SK-N-DZ (cell line): ENCODE measurements at regions not wholly inside any gene's neighbourhood (a gene's known extent, or its start where the extent isn't known, plus 50 kb on each side); places are given as distances from the start of the nearest gene placed in this dataset.
"Not testable (repeated sequence)": the region's sequence is repeated elsewhere in the genome, so short reads cannot be mapped to it uniquely, and the experiment has no call there.

Experiments used
- DNase-seq: peaks from one replicate; pipeline ENCODE4 v3.0.0-alpha.2; 2015; ENCODE audit warnings: low spot score

- no peak for DNase-seq
Measured at GRCh38 chr10:28733245-28733644, 55.9 kb downstream of the BAMBI start.

DNA sequence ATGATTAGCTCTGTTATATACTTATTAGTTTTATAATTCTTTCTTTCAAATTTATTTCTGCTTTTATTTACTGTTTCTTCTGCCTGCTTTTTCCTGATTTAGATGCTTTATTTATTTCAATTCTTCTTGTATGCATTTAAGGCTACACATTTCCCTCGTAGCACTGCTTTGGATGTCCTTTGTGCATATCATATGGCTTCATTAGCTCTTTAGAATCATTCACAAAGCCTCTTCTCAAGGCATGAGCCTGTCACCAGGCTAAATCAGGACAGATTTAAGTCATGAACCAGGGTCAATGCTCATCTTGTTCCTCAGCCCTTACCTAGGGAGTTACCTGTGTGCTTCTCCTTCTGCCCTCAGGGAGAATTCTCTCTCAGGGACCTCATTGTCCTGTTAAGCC is 56.3 kb downstream of the BAMBI start:
- no peak for DNase-seq

DNA sequence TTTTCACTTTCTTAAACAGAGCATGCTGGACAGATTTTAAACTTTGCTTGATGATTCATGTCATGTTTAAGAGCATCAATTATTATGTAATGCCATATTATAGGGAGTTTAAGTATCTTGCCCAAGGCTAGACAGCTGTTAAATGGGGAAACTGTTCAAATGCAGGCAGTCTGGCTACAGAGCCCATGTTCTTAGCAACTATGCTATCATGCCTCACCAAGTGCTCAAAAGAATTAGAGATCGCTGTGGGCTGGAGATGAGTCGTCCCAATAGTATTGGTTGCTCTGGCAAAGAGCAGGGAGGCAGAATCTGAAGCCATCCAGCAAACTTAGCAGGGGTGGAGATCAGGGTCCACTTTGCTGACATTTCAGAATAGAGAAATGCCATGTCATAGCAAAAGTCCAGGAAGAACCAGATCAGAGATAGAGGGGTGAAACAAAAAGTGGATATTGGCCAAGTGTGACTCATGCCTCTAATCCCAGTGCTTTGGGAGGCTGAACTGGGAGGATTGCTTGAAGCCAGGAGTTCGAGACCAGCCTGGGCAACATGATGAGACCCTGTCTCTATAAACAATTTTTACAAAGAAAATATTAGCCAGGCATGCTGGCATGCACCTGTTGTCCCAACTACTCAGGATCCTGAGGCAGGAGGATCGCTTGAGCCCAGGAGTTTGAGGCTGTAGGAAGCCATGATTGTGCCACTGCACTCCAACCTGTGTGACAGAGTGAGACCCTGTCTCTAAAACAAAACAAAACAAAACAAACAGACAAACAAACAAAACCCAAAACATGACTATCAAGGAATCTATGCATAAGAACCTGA is 57.8 kb downstream of the BAMBI start:
- DNase-seq, result no peak

- no peak for DNase-seq
Measured at GRCh38 chr10:28737096-28737495, 59.8 kb downstream of the BAMBI start.

GRCh38 chr10:28738200-28738599 is 60.9 kb downstream of the BAMBI start:
- DNase-seq, result no peak

DNA sequence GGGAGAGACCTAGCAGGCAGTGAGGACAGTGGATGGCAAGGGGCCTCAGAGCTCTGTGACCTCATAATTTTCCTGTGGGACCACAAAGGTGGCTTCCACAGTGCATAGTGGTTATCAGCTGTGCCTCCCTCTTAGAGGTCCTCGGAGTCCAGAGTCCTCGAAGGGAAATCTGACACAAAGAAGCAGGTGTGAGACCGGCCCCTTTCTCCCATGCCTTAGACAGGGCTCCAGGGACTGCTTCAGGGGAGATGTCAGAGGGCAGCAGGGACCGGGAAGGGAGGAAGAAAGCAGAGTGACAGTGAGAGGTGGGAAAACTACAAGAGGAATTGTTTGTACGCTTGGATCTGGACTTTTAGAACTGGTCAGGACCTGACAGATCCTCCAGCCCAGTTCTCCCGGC is 66.3 kb downstream of the BAMBI start:
- DNase-seq, result no peak

GRCh38 chr10:28744069-28744768 is 66.9 kb downstream of the BAMBI start:
- DNase-seq, result no peak

- DNase-seq, result no peak
Measured at GRCh38 chr10:28754930-28755718, 77.8 kb downstream of the BAMBI start.

DNA sequence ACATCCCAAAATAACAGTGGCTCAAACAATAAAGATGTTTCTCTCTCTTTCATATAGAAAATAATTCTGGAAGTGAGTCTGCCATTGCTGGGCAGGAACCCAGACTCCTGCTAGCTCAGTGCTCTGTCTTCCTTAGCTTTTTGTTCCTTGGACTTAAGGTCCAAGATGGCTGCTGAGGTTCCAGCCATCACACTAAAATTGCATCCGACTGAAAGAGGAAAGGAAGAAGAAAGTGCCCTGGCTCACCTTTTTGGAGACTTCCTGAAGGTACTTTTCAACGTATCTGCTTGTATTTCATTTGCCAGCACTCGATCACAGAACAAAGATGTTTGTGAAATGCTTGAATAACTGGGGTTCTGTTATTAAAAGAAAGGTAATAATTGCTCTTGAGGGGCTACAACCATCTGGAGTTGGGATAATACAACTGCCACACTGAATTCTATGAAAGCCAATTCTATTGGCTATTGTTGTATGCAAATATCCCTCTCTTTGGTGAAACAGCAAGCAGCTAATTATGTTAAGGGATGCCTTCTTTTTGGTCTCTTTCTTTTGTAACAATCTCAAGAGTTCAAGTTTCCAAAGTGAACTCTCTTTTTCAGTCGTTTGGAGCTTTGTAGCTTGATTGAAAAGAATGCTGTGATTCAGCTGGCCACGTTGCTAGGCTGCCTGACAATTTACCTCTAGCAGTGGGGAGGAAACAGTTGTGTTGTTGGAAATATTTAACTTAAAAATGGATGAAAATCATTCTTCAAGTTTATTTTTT is 83.9 kb downstream of the BAMBI start:
- no peak for DNase-seq

DNA sequence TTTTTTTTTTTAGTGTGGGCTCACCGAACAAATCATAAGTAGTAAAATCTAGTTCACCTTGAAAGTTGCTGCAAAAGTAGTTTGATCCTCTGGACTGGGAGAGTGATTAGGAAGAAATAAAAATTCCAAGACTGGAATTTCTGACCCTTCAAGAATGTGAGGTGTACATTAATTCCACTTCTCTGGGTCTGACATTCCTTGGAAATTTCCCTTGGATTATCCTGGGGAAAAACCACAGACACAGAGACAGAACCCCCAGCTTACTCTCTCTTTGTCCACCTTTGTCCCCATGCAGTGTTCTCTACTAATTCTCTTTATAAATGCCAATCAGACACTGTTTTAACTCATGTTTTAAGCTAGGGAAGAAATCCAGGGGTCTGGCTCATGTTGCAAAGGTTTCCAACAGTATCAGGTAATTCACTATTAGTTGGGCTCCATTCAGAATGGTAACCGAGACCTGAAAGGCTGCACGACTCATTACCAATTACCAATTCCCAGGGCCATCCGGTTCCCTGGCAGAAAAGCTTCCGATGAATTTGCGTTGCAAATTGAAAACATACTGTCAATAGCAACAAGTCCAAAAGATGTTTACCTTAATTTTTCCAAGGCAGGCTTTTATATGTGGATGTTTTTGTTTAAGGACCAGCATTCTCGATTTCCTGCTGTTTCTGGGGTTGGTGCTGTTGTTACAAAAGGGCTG is 86.3 kb downstream of the BAMBI start:
- DNase-seq, result no peak

DNA sequence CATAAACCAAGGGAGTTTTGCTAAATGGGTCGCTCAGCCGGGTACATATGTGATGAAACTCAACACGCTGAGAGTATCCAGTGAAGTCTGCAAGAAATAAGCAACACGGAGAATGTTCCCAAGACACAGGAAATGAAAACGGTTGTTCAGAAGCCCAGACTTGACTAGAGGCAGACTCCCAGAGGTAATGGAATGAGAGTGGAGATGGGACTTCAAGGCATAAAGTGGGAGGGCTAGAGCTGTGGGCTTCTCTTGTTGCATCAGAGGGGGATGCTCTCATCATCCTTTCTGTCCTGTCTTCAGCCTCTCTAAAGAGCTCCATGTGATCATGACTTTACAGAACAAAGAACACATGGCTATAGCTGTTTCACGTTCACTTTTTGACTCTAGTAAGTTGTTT is 88.3 kb downstream of the BAMBI start:
- DNase-seq, result no peak

GRCh38 chr10:28768227-28768626 is 90.9 kb downstream of the BAMBI start:
- no peak for DNase-seq

DNA sequence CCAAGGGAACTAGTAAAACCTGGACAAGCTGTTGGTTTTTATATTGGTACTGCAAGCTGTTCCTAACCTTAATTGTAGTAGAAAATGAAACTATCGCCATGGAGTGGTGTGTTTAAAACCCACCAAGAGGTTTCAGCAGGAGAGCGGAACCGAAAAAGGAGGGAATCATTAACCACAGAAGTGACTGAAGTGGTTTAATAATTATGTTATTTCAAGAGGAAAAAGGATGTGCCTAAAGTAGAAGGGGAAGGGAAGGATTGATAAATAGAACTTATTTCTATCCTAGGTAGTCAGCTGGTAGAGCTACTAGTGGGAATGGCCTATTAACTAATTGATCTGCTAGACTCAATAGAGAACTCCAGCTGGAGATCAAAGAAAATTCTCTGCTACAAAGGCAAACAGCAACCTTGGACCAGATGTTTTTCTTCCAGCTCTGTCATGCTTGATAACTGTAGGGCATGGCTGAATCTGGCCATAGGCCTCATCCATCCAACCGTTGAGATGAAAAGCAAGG is 91.8 kb downstream of the BAMBI start:
- DNase-seq, result no peak

DNA sequence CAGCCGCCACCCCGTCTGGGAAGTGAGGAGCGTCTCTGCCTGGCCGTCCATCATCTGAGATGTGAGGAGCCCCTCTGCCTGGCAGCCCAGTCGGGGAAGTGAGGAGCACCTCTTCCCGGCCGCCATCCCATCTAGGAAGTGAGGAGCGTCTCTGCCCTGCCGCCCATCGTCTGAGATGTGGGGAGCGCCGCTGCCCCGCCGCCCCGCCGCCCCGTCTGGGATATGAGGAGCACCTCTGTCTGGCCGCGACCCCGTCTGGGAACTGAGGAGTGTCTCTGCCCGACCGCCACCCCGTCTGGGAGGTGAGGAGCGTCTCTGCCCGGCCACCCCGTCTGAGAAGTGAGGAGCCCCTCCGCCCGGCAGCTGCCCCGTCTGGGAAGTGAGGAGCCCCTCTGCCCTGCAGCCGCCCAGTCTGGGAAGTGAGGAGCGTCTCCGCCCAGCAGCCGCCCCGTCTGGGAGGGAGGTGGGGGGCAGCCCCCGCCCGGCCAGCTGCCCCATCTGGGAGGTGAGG is 94.3 kb downstream of the BAMBI start:
- not testable (repeated sequence) for DNase-seq

DNA sequence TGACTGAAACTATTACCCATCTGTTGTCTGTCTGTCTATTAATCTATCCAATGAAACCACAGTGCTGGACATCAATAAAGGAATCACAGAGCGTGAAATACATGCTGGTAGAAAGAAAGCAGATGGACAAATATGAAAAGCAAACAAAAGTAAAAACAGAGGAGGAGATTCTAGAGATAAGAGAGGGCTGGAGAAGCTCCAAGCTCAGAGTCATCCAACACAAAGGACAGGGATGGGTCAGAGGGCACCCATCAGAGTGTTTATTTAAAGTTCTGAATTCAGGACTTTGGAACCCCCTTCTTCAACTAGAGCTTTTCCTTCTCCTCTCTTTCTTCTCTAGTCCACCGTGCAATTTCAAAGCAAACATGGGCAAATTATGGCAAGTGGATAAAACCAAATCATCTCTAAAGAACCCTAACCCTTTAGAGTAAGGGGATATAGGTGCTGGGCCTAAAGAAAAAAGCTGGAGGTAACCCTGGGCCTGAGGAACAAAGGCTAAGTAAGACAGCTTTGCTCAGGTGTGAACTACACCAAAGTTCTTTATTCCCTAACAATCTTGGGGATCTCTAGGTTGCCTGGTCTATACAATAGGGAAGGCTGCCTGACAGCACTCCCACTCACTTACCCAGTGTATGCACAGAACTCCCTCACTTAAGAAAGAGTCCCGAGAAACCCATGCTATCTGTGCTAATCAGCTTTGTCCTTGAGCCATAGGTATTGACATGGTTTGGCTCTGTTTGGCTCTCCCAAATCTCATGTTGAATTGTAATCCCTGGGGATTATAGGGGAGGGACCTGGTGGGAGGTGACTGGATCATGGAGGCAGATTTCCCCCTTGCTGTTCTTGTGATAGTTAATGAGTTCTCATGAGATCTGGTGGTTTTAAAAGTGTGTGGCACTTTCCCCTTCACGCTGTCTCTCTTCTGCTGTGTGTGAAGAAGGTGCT is 97.0 kb downstream of the BAMBI start:
- peak; percentile 50 for DNase-seq

DNA sequence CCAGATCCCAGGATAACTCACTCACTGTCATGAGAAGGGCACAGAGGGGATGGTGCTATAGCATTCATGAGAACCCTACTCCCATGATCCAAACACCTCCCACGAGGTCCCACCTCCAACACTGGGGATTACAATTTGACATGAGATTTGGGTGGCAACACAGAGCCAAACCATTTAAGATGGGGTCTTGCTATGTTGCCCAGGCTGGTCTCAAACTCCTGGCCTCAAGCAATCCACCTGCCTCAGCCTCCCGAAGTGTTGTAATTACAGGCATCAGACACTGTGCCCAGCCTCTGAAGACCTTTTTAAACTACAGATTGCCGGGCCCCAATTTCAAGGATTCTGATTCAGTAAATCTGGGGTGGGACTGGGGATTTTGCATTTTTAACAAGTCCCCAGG is 98.5 kb downstream of the BAMBI start:
- DNase-seq, result no peak

DNA sequence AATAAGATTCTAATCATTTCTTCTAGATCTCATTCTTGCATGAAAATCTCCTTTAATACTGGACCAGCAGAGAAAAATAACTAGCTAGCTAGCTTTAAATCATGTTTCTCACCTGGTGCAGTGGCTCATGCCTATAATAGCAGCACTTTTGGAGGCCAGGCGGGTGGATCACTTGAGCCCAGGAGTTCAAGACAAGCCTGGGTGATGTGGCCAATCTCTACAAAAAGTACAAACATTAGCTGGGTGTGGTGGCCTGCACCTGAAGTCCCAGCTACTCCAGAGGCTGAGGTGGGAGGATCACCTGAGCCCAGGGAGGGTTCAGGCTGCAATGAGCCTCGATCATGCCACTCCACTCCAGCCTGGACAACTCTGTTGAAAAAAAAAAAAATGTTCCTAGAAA is 99.2 kb downstream of the BAMBI start:
- no peak for DNase-seq

- no peak for DNase-seq
Measured at GRCh38 chr10:28777911-28778310, 100.6 kb downstream of the BAMBI start.

- no peak for DNase-seq
Measured at GRCh38 chr10:28778524-28778923, 101.2 kb downstream of the BAMBI start.
